Esophagus squamous epithelium (tissue), 4 donors: ENCODE measurements at regions not wholly inside any gene's neighbourhood (a gene's known extent, or its start where the extent isn't known, plus 50 kb on each side); places are given as distances from the start of the nearest gene placed in this dataset.

Experiments
- CTCF ChIP-seq, 6 experiments: fragments of 450-650 bp in 4 of 6; fragments of 200-600 bp in 2 of 6; sonication (generic) in 2 of 6; IDR thresholded peaks; one replicate each; pipeline ENCODE4 v1.5.1; 2016 to 2019; ENCODE audit warnings: antibody characterized with exemption in 6 of 6, mild to moderate bottlenecking in 4 of 6, moderate library complexity in 4 of 6
- POLR2A ChIP-seq, 4 donors: fragments of 450-650 bp; IDR thresholded peaks; one replicate each; pipeline ENCODE4 v1.6.1; 2017; ENCODE audit warnings: antibody characterized with exemption in 4 of 4, mild to moderate bottlenecking in 4 of 4, moderate library complexity in 3 of 4

DNA sequence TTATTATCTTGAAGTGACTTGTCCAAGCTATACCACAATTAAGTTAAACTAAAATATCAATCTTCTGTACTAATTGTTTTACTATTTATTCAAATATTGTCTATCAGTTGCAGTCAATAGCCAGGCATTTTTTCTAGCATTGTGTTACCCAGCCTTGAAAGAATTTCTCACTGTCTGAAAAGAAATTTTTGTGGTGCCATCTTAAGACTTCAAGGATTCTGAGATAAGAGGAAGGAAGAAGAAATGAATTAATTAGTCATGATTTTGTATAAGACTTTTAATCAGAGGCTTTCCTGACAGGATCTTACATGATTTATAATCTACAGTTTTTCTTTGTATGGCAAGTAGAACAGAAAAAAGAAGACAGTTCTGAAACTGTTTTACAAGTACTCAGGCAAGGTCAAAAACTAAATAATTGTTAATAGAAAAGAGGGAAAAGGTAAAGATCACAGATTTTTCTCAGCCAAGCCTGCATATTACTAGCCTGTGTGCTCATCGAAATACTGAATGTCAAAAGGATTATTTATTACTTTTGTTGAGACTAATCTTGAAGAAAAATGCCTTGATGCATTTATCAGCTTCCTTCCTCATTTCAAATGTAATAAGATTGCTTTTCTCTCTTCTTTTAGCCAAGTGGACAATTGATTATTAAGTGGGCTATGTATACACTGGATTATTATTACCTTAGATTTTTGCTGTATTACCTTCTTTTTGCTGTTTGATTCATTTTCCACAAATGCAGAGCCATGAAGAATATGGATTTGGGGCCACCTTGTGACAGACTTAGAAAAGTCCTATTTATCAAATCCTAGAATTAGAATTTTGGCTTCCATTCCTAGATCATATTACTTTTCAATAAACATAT, 53.8 kb downstream of the CXCL1 start:
- peak in 3 of 6 experiments; percentile 15 to 51 (median 20) for TF ChIP-seq CTCF (IDR thresholded peaks at IDR 0.05)
- no peak for TF ChIP-seq POLR2A (IDR thresholded peaks at IDR 0.05)
